ENCODE measurements at regions not wholly inside any gene's neighbourhood (a gene's known extent, or its start where the extent isn't known, plus 50 kb on each side); places are given as distances from the start of the nearest gene placed in this dataset.

- no peak for TF ChIP-seq CTCF (IDR thresholded peaks at IDR 0.05)
- TF ChIP-seq EP300 (IDR thresholded peaks at IDR 0.05), result no peak
Observed at GRCh38 chr16:13298666-13299065, 397.3 kb downstream of the SHISA9 start.
